NCI-H2171 (cell line): ENCODE measurements at regions not wholly inside any gene's neighbourhood (a gene's known extent, or its start where the extent isn't known, plus 50 kb on each side); places are given as distances from the start of the nearest gene placed in this dataset.
A peak's percentile ranks its signal among the peaks of the same experiment; 100 is the strongest.
"Not testable (repeated sequence)": the region's sequence is repeated elsewhere in the genome, so short reads cannot be mapped to it uniquely, and the experiment has no call there.

Source experiments
- DNase-seq: peaks from one replicate; lab custom pipeline; 2025; lab: John Stamatoyannopoulos, UW

DNA sequence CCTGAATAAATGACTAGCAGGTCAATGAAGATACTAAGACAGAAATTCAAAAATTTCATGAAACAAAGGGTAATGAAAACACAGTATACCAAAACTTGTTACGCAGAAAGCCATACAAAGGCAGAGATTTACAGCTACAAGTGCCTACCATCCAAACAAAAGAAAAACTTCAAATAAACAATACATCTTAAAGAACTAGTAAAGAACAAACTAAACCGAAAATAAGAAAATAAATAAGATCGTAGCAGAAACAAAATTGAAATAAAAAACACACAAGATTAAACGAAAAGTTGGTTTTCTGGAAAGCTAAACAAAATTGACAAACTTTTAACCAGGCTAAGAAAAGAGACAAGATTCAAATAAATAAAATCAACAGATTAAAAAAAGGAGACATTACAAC is 51.5 kb downstream of the VPREB1 start:
- DNase-seq: not testable (repeated sequence)

DNA sequence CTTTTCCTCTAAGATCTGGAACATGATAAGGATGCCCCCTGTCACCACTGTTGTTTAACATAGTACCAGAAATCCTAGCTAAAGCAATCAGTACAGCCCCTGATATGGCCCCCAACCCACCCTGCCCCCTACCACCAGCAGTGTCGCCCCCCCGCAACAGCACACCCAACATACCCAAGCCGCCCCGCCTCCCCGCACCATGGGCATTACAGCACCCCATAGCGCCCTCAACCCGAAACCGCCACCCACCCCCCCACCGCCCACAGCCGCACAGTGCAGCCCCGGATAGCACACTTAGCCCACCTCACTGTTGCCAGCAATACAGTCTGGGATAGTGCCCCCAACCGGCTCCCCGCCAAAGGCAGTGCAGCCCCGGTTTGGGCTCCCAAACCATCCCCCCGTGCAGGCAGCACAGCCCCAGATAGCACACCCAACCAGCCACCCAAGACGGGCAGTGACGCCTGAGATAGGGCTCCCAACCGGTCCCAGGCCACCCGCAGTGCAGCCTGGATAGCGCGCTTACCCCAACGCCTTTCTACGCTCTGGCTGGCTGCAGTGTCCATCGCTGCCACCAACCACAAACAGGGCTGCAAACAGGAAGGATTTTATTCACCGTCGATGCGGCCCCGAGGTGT is 52.7 kb downstream of the VPREB1 start:
- not testable (repeated sequence) for DNase-seq

DNA sequence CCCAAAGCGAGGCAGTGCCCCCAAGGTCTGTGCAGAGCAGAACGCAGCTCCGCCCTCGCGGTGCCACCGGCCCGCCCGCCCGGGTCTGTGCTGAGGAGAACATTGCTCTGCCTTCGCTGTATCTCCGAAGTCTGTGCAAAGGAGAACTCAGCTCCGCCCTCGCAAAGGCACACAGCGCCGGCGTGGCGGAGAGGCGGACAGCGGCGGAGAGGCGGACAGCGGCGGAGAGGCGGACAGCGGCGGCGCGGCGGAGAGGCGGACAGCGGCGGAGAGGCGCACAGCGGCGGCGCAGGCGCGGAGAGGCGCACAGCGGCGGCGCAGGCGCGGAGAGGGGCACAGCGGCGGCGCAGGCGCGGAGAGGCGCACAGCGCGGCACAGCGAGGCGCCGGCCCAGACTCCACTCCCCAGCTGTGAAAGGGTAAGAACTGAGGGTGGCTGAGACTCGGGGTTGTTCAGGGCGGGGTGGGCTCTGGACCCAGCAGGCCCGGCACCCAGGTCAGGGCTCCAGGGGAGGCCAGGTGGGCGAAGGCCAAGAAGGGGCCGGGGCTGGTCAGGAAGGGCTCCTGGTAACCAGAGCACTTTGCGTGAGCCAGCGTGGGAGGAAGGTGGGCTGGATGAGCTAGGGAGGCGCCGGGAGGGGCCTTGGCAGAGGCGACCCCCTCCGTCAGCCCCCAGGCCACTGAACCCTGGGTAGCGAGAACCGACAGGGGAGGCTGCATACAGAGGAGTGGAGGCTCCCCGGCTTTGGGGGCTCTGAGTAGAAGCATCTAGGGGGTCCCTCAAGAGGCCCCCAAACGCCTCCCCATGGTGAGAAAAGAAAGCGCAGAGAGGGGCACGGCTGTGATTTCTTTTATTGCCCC is 53.4 kb downstream of the VPREB1 start:
- peak; percentile 39 for DNase-seq

DNA sequence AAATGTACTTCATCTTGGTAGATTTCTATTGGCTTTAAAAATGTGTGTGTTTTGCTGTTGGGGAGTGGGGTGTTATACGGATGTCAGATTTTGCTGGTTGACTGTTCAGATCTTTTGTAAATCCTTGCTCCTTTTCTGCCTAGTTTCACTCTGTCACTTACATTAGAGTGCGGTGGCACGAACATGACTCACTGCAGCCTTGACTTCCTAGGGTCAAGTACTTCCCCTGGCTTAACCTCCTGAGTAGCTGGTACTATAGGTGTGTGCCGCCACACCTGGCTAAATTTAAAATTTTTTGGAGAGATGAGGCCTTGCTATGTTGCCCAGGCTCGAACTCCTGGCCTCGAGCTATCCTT is 54.0 kb downstream of the VPREB1 start:
- DNase-seq: not testable (repeated sequence)

DNA sequence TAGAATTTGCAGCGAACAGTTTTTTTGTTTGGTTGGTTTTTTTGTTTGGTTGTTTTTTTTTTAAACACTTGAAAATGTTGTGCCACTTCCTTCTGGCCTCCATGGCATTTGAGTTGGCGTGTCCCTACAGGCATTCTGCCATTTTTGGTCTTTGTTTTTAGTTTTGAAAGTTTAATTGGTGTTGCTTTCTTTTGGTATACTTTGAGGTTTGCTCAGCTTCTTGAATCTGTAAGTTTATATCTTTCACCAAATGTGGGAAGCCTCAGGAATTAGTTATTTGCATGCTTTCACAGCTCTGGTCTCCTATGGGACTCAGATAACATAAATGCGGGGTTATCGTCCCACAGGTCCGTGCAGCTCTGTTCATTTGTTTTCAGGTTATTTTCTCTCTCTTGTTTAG is 55.9 kb downstream of the VPREB1 start:
- not testable (repeated sequence) for DNase-seq

DNA sequence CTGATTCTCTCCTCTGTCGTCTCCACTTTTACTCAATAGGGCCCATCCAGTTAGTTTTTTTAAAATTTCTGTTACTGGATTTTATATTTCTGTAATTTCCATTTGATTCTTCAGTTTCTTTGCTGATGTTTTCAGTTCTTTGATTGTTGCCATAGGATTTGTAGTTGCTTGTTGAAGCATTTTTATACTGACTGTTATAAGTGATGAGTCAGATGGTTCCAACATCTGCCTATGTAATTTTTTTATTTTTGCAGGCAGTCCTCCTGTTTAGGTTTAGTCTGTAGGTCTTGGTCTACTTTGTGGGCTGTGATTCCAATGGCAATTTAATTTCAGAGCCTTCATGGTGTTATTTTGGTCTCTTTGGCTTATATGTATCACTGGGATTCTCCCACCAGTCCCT is 56.4 kb downstream of the VPREB1 start:
- not testable (repeated sequence) for DNase-seq

DNA sequence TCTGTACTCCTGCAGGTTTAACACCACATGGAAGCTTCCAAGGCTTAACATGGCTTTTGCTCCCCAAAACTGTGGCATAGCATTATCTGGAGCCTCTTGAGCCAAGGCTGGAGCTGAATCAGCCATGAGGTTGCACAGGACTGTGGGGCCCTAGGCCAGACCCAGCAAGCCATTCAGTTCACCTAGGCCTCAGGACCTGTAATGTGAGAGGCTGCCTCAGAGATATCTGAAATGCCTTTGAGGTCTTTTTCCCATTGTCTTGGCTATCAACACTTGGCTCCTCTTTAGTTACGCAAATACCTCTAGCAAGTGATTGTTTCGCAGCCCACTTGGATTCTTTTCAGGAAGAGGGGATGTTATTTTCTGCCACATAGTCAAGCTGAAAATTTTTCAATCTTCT is 72.0 kb downstream of the VPREB1 start:
- DNase-seq: no peak

DNA sequence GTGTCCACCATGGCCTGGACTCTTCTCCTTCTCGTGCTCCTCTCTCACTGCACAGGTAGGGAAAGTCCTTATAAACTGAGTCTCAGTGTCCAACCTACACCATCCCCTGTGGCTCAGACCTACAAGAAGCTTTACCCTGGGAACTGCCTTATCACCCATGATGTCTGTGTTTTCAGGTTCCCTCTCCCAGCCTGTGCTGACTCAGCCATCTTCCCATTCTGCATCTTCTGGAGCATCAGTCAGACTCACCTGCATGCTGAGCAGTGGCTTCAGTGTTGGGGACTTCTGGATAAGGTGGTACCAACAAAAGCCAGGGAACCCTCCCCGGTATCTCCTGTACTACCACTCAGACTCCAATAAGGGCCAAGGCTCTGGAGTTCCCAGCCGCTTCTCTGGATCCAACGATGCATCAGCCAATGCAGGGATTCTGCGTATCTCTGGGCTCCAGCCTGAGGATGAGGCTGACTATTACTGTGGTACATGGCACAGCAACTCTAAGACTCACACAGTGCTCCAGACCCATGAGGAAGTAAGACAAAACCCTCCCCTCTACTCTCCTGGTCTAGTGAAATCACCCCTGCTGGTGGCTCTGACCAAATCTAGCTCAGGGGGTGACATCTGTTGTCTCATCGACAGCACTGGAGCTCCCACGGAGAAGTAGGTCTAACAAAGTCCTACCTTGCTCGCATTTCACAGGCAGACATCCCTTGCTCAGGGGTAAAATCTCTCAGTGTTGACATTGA is 74.3 kb downstream of the VPREB1 start:
- no peak for DNase-seq

DNA sequence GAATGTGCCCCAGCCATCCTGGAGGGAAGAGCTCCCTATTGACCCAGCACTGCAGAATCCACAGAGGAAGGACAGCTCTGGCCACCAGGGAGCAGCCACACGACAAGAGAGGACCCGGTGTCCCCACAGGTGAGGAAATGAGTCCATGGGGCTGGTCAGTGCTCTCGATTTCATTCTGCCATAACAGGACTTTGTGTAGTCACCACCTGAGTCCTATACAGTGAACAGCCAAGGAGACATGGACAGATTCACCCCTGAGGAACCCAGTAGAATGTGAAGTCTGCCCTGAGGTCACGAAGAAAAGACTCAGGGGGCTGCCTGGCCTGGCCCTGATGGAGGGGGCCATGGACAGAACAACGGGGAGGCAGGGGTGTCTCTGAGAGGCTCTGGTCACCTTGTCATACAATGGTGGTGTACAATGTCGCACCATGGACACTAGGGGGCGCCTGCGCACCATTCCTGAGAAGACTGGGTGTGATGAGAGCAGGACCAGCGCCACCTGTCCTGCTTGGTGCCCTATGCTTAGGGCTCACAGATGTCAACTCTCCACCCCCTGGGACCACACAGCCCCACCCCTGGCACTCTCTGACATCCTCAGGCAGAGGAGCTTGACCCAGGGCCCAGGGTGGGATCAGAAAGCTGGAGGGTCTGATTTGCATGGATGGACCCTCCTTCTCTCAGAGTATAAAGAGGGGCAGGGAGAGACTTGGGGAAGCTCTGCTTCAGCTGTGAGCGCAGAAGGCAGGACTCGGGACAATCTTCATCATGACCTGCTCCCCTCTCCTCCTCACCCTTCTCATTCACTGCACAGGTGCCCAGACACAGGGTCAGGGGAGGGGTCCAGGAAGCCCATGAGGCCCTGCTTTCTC is 77.4 kb downstream of the VPREB1 start:
- peak; percentile 28 for DNase-seq

DNA sequence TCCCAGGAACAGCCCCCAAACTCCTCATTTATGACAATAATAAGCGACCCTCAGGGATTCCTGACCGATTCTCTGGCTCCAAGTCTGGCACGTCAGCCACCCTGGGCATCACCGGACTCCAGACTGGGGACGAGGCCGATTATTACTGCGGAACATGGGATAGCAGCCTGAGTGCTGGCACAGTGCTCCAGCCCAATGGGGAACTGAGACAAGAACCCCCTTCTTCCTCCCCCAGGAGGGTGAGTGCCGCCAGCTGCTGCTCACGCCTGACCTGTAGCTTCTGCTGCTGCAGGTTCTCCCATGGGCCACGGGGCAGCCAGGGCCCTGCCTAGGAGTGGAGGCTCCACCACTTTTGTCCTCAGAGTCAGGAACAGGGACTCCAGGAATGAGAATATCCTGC is 78.2 kb downstream of the VPREB1 start:
- no peak for DNase-seq

DNA sequence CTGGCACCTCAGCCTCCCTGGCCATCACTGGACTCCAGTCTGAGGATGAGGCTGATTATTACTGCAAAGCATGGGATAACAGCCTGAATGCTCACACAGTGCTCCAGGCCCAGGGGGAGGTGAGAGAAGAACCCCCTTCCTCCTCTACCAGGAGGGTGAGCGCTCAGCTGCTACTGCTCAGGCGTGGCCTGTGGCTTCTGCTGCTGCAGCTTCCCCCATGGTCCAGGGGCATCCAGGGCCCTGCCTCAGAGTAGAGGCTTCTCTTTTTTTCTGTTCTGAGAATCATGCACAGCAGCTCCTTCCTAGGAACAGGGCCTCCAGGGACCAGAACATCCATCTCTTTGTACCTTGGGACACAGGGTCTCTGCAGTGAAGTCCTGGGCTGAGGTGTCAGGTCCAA is 83.1 kb downstream of the VPREB1 start:
- DNase-seq: no peak

DNA sequence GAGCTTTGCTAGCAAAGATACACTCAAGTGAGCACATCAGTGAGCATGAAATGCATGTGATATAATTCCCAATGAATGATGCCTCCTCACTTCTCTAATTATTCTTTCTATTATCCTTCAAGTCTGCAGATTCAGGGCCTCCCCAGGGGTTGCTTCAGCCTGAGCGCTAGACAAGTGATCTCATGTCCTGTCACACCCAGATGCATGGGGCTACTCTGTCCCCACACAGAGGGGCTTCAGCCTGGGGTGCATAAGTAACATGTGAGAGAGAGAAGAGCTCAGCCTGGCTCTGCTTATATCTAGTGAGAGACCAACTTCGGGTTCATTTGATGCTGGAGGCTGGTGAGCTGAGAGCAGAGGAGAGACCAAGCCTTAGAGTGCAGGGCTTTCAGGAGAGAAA is 85.2 kb downstream of the VPREB1 start:
- no peak for DNase-seq

DNA sequence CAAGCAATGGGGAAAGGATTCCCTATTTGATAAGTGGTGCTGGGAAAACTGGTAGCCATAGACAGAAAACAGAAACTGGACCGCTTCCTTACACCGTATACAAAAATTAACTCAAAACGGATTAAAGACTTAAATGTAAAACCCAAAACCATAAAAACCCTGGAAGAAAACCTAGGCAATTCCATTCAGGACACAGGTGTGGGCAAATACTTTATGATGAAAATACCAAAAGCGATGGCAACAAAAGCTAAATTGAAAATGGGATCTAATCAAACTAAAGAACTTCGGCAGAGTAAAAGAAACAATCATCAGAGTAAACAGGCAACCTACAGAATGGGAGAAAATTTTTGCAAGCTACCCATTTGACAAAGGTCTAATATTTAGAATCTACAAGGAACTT is 91.1 kb downstream of the VPREB1 start:
- DNase-seq: not testable (repeated sequence)

DNA sequence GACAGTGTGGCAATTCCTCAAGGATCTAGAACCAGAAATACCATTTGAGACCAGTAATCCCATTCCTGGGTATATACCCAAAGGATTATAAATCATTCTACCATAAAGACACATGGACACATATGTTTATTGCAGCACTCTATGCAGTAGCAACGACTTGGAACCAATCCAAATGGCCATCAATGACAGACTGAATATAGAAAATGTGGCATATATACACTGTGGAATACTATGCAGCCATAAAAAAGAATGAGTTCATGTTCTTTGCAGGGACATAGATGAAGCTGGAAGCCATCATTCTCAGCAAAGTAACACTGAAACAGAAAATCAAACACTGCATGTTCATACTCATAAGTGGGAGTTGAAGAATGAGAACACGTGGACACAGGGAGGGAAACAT is 91.7 kb downstream of the VPREB1 start:
- not testable (repeated sequence) for DNase-seq

DNA sequence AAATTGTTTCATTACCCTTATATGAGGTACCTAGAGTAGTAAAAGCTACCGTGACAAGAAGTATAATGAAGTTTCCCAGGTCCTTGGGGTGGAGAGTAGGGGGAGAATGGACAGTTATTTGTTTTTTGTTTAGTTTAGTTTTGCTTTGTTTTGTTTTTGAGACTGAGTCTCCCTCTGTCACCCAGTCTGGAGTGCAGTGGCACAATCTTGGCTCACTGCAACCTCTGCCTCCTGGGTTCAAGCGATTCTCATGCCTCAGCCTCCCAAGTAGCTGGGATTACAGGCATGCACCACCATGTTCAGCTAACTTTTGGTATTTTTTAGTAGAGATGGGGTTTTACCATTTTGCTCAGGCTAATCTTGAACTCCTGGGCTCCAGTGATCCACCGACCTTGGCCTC is 94.2 kb downstream of the VPREB1 start:
- not testable (repeated sequence) for DNase-seq

DNA sequence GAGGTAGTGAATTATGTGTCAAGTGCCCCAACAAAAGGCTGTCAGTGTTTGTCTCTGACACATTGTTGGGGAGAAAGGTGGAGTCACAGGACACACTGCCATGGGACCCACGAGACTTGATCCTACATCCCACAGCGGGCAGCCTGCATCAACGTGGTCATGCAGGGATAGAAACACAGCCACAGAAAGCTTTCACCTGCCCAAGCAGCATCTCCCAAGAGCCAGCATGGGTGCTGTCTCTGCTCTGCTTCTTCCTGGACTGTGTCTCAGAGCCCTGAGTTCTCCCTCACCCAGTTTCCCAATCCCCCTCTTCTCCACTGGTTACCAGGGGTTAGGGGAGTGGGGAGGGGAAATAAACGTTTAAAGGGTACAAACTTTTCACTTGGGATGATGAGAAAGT is 97.2 kb downstream of the VPREB1 start:
- DNase-seq: no peak

DNA sequence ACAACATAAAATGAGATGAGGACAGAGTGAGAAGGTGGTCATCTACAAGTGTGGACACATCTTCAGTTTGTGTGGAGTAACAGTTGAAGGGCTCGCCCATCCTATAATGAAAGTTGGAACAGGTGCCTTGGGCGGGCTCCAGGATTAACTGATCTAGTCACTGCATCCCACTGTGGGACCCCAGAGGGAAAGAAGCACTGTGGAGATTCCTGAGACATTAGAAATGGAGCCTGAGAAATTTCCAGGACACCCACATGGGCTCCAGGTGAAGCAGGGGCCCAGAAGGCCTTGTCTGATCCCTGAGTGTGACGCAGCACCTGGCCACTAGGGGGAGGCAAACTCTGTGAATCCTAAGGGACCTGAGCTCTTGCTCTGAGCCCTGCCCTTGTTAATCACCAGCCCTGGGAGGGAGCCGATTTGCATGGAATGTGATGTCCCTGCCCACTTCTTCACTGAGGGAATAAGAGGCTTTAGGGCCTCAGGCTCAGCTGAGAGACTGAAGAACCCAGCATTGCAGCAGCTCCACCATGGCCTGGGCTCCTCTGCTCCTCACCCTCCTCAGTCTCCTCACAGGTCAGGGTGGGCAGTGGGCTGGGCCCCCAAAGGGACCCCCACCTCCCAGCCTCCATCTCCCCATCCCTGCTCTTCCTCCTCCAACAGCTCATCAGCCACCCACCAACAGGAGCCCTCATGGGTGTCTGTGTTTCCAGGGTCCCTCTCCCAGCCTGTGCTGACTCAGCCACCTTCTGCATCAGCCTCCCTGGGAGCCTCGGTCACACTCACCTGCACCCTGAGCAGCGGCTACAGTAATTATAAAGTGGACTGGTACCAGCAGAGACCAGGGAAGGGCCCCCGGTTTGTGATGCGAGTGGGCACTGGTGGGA is 98.4 kb downstream of the VPREB1 start:
- DNase-seq: peak; percentile 38

DNA sequence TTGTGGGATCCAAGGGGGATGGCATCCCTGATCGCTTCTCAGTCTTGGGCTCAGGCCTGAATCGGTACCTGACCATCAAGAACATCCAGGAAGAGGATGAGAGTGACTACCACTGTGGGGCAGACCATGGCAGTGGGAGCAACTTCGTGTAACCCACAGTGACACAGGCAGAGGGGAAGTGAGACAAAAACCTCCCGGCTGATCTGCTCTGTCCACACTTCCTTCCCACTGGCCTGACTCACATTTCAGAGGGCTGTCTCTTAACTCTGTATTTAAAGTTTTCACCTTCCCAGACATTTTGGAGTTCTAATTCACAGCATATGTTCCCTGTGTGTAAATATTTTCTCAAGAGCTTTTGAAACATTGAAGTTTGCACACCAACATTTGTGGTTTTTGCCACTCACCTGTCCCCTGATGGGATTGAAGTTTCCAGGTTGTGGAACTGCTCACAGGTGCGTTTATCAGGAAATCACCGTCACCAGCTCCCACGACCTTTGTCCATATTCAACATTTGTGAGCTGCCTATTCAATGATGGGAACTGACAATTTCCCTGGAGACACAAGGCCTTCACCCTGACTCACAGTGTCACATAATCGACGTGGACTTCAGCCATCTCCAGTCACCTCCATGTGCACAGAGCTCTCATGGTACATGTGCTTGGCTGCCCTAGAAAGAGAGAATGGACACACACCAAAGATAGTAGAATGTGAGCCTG is 99.2 kb downstream of the VPREB1 start:
- no peak for DNase-seq

DNA sequence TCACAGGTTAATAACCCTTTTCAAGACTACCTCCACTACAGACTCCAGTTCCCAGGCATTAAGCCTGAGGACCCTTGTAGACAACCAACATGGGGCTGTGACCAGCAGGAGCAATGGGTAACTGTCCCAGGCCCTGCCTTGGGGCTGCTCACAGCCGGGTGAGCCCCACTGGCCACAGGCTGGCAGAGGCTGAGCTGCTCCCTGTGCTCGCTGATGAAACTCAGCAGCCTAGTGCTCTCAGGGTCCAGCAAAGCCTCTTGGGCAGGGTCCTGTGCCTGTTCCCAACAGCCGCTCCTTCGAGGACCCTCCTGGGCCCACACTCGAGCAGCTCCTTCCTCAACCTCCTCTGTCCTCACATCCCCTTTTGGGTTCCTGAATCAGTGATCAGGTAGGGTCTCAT is 99.8 kb downstream of the VPREB1 start:
- no peak for DNase-seq

DNA sequence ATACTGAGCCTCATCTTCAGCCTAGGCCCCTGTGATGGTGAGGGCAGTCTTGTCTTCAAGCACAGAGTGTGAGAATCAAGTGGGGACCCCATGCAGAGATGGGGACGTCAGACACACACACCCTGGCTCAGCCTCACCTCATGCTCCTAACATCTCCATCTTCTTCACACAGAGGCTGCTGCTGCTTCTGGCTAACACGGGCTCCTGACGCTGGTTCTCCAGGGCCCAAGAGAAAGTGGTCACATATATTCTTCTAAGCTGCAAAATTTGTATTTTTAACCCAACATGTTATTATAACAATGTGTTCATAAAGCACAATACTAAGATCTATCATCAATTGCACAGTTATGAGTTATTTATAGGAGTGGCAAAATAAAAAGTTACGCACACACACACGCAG is 101.2 kb downstream of the VPREB1 start:
- DNase-seq: no peak
